ENCODE measurements at regions not wholly inside any gene's neighbourhood (a gene's known extent, or its start where the extent isn't known, plus 50 kb on each side); places are given as distances from the start of the nearest gene placed in this dataset.
"Not testable (repeated sequence)": the region's sequence is repeated elsewhere in the genome, so short reads cannot be mapped to it uniquely, and the experiment has no call there.

- TF ChIP-seq CTCF, POLR2A (IDR thresholded peaks at IDR 0.05): not testable (repeated sequence)
These were observed 423.8 kb downstream of the PIK3C3 start for GRCh38 chr18:42378854-42379253.
